A673 (cell line): ENCODE measurements at regions not wholly inside any gene's neighbourhood (a gene's known extent, or its start where the extent isn't known, plus 50 kb on each side); places are given as distances from the start of the nearest gene placed in this dataset.

Experiments used
- CTCF ChIP-seq: fragments of 300-800, 200-600 bp; sonication (generic); conservative IDR thresholded peaks from 2 replicates; pipeline ENCODE4 v1.5.1; 2017; ENCODE audit warnings: low read depth, mild to moderate bottlenecking, antibody characterized with exemption, low read length, moderate library complexity, mixed read lengths
- EZH2 ChIP-seq: fragments of 200-600 bp; sonication (generic); IDR thresholded peaks from 2 replicates; pipeline ENCODE4 v1.6.1; 2017; ENCODE audit warnings: borderline replicate concordance, low read depth, mild to moderate bottlenecking, mixed read lengths, antibody characterized with exemption, low read length; ENCODE audit not compliant: poor library complexity, severe bottlenecking

- TF ChIP-seq CTCF: no peak
- TF ChIP-seq EZH2: no peak
Measured at GRCh38 chr12:84689638-84690037, 223.0 kb downstream of the SLC6A15 start.
